Lower leg skin (tissue), 3 donors: ENCODE measurements at regions not wholly inside any gene's neighbourhood (a gene's known extent, or its start where the extent isn't known, plus 50 kb on each side); places are given as distances from the start of the nearest gene placed in this dataset.

Source experiments
- CTCF ChIP-seq, 3 donors: fragments of 450-650 bp; IDR thresholded peaks; one replicate each; pipeline ENCODE4 v1.5.1; 2016; ENCODE audit warnings: antibody characterized with exemption in 3 of 3, mild to moderate bottlenecking in 3 of 3, moderate library complexity in 2 of 3
- POLR2A ChIP-seq, 2 donors: fragments of 450-650 bp; IDR thresholded peaks; one replicate each; pipeline ENCODE4 v1.6.1; 2016 to 2017; ENCODE audit warnings: antibody characterized with exemption in 2 of 2, mild to moderate bottlenecking in 1 of 2, moderate library complexity in 1 of 2

GRCh38 chr3:148229107-148229506 lies 468.6 kb upstream of the AGTR1 start:
- TF ChIP-seq CTCF (IDR thresholded peaks at IDR 0.05) (no peak), POLR2A (IDR thresholded peaks at IDR 0.05) (no peak)
